ENCODE measurements at regions not wholly inside any gene's neighbourhood (a gene's known extent, or its start where the extent isn't known, plus 50 kb on each side); places are given as distances from the start of the nearest gene placed in this dataset.

DNA sequence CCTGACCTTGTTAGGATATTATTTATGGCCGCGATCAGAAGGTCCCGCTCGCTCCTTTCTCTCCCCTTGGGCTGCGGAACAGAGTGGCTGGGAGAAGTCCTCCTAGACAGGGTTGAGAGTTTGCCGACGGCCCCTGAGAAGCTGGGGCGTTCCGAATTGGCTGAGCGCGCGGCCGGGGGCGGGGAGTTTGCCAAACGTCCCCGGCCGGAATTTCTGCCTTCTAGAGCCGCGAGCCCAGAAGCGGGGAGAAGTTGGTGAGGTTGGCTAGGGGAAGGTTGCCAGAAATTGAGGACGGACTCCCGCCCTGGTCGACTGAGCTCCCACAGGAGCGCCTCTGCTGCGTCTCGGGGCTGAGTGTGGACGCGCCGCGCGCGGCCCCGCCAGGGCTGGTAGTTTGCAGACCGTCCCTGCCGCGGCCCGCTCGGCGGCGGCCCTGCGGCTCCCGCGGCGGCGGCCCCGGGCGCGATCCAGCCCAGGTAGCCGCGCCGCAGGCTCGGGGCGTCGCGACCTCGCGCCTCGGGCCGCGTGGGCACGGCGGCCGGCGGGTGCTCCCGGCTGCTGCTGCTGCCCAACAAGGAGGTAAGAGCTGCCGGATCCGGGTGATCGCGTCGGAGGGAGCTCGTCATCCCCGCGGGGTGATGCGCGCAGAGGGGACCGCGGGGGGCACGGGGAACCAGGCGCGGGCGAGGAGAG lies 134.0 kb upstream of the MGAT5 start:
- no peak for FAIRE-seq
- Histone ChIP-seq H3K27me3 (ENCODE audit: control insufficient read depth, insufficient read depth, low read length) (no peaks in the 10 kb centered on the region), H3K9ac (ENCODE audit: low read length in 3 of 3) (peak overlapping the region in 2 of 3 donors; percentile 52 to 60), H3K36me3 (ENCODE audit: control insufficient read depth in 2 of 3, insufficient read depth in 3 of 3, low read length in 3 of 3) (no peaks in the 10 kb centered on the region), H3K27ac (ENCODE audit: low read depth in 2 of 2, low read length in 2 of 2) (peak overlapping the region; percentile 85 to 87), H3K4me1 (ENCODE audit: control insufficient read depth in 2 of 3, insufficient read depth in 2 of 3, low read depth in 1 of 3, low read length in 3 of 3) (peaks cover 3 to 19% (median 7%) of the 10 kb centered on the region in 3 donors), H3K9me3 (ENCODE audit: control insufficient read depth in 2 of 3, insufficient read depth in 1 of 3, low read length in 3 of 3) (no peaks in the 10 kb centered on the region), H3K4me3 (ENCODE audit: low read length in 3 of 3) (peak overlapping the region; percentile 43 to 71 (median 65))
- intact Hi-C loops (cut with DNase I), result loop anchor here (10.0 kb wide), 2 partner anchors 125 to 295 kb away; no protein-coding TSS in a partner anchor
- no peak for TF ChIP-seq CTCF (IDR thresholded peaks at IDR 0.05; ENCODE audit: borderline replicate concordance, extremely low read depth, insufficient read depth)
- peak; percentile 92 to 96 (median 96) for DNase-seq

DNA sequence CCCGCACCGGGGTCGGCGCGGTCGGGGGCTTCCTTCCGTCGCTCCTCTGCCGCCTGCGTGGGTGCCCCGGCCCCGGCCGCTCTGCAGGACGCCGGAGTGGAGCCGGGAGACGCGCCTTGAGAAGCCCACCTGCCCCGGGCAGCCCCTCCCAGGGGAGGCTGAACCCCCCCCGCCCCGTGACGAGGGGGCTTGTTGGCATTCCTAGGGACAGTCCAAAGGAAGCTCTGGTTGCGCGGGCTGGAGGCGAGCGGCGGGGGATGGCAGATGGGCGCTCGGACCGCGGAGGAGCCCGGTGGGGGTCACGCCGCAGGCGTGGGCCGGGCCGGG lies 133.5 kb upstream of the MGAT5 start:
- H3K36me3 ChIP-seq (ENCODE audit: control insufficient read depth in 2 of 3, insufficient read depth in 3 of 3, low read length in 3 of 3), result no peaks in the 10 kb centered on the region
- no peak for FAIRE-seq
- intact Hi-C loops (cut with DNase I), result loop anchor here (10.0 kb wide), 1 partner anchor 124 kb away; no protein-coding TSS in a partner anchor
- H3K4me1 ChIP-seq (ENCODE audit: control insufficient read depth in 2 of 3, insufficient read depth in 2 of 3, low read depth in 1 of 3, low read length in 3 of 3), result peaks cover 3 to 23% (median 7%) of the 10 kb centered on the region in 3 donors
- no peaks in the 10 kb centered on the region for H3K27me3 ChIP-seq (ENCODE audit: control insufficient read depth, insufficient read depth, low read length)
- H3K4me3 ChIP-seq (ENCODE audit: low read length in 3 of 3), result peak overlapping the region; percentile 8 to 71 (median 43)
- H3K9ac ChIP-seq (ENCODE audit: low read length in 3 of 3), result peak overlapping the region in 2 of 3 donors; percentile 24 to 60
- no peaks in the 10 kb centered on the region for H3K9me3 ChIP-seq (ENCODE audit: control insufficient read depth in 2 of 3, insufficient read depth in 1 of 3, low read length in 3 of 3)
- TF ChIP-seq CTCF (IDR thresholded peaks at IDR 0.05; ENCODE audit: borderline replicate concordance, extremely low read depth, insufficient read depth), result no peak
- DNase-seq, result peak in 4 of 5 donors; percentile 55 to 79 (median 66)
- peak overlapping the region; percentile 85 to 87 for H3K27ac ChIP-seq (ENCODE audit: low read depth in 2 of 2, low read length in 2 of 2)

DNA sequence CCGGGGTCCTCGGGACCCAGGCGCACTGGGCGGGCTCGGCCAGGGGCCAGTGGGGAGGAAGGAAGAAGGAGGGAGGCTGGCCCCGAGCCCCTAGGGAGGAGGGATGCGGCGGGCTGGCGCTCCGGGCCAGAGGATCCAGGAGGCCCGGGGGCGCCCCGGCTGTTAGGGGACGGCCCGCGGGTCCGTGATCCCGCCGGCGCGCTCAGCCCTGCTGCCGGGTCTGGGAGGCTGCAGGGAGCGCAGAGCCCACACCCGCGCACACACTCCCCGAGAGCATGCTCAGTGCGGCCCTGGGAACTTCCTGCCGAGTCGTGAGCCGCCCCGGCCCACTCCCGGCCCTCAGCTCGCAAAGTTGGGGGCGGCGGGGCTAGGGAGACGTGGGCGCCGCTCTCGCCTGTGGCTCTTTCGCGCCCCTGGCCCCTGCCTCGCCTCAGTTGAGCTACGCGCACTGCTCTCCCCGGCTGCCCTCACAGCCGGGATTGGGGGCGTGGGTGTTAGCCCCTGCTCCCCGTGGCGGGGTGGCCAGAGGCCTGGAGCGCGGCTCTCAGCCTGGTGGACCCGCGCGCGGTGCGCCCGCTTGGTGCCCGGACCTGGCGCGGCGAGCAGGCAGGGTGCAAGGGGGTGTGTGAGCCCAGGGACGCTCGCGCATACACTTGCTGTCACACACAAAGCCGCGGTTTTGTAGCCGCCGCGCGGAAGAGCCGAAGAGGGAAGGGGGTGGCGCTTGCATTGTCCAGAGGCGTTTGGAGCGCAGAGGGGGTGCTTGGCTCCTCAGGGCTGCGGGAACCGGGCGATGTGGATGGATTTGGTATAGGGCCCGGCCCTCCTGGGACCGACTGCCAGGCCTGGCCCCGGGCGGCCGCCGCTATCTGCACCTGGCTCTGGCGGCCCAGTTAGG lies 132.9 kb upstream of the MGAT5 start:
- DNase-seq, result peak; percentile 63 to 87 (median 79)
- Histone ChIP-seq H3K27me3 (ENCODE audit: control insufficient read depth, insufficient read depth, low read length) (no peaks in the 10 kb centered on the region), H3K9ac (ENCODE audit: low read length in 3 of 3) (peak overlapping the region; percentile 14 to 60 (median 50)), H3K27ac (ENCODE audit: low read depth in 2 of 2, low read length in 2 of 2) (peak overlapping the region; percentile 85 to 87), H3K4me3 (ENCODE audit: low read length in 3 of 3) (peak overlapping the region; percentile 32 to 71 (median 43)), H3K36me3 (ENCODE audit: control insufficient read depth in 2 of 3, insufficient read depth in 3 of 3, low read length in 3 of 3) (no peaks in the 10 kb centered on the region), H3K4me1 (ENCODE audit: control insufficient read depth in 2 of 3, insufficient read depth in 2 of 3, low read depth in 1 of 3, low read length in 3 of 3) (peaks cover 3 to 25% (median 7%) of the 10 kb centered on the region in 3 donors), H3K9me3 (ENCODE audit: control insufficient read depth in 2 of 3, insufficient read depth in 1 of 3, low read length in 3 of 3) (no peaks in the 10 kb centered on the region)
- intact Hi-C loops (cut with DNase I), result loop anchor here (10.0 kb wide), 1 partner anchor 124 kb away; no protein-coding TSS in a partner anchor
- TF ChIP-seq CTCF (IDR thresholded peaks at IDR 0.05; ENCODE audit: borderline replicate concordance, extremely low read depth, insufficient read depth), result no peak
- FAIRE-seq, result no peak
